ENCODE measurements at regions not wholly inside any gene's neighbourhood (a gene's known extent, or its start where the extent isn't known, plus 50 kb on each side); places are given as distances from the start of the nearest gene placed in this dataset.

GRCh38 chr12:13853471-13853870 lies 127.9 kb downstream of the GRIN2B start:
- in situ Hi-C loops (cut with MboI; ENCODE audit: low pct_unique_long_range_greater_than_20kb, low sequenced_read_pairs, unreplicated experiment), result loop anchor here (25.0 kb wide), 1 partner anchor 309 kb away; no protein-coding TSS in a partner anchor
- TF ChIP-seq CTCF (IDR thresholded peaks at IDR 0.05; ENCODE audit: extremely low read depth, insufficient read depth, missing control alignments), result no peak
- DNase-seq (ENCODE audit: low spot score), result no peak

GRCh38 chr12:13851828-13852227 lies 129.6 kb downstream of the GRIN2B start:
- TF ChIP-seq CTCF (IDR thresholded peaks at IDR 0.05; ENCODE audit: extremely low read depth, insufficient read depth, missing control alignments), result no peak
- in situ Hi-C loops (cut with MboI; ENCODE audit: low pct_unique_long_range_greater_than_20kb, low sequenced_read_pairs, unreplicated experiment), result loop anchor here (25.0 kb wide), 1 partner anchor 310 kb away; no protein-coding TSS in a partner anchor
- DNase-seq (ENCODE audit: low spot score), result no peak

- in situ Hi-C loops (cut with MboI; ENCODE audit: low pct_unique_long_range_greater_than_20kb, low sequenced_read_pairs, unreplicated experiment), result no loop called here
- TF ChIP-seq CTCF (IDR thresholded peaks at IDR 0.05; ENCODE audit: extremely low read depth, insufficient read depth, missing control alignments), result no peak
Measured at GRCh38 chr12:13849456-13849855, 131.9 kb downstream of the GRIN2B start.

GRCh38 chr12:13843841-13844240 lies 137.6 kb downstream of the GRIN2B start:
- DNase-seq (ENCODE audit: low spot score), result no peak
- in situ Hi-C loops (cut with MboI; ENCODE audit: low pct_unique_long_range_greater_than_20kb, low sequenced_read_pairs, unreplicated experiment), result no loop called here
- TF ChIP-seq CTCF (IDR thresholded peaks at IDR 0.05; ENCODE audit: extremely low read depth, insufficient read depth, missing control alignments), result no peak

More at GRCh38 chr12:13849456-13849855, 131.9 kb downstream of the GRIN2B start:
- DNase-seq (ENCODE audit: low spot score), result no peak

- TF ChIP-seq CTCF (IDR thresholded peaks at IDR 0.05; ENCODE audit: extremely low read depth, insufficient read depth, missing control alignments), result no peak
- DNase-seq (ENCODE audit: low spot score), result no peak
- in situ Hi-C loops (cut with MboI; ENCODE audit: low pct_unique_long_range_greater_than_20kb, low sequenced_read_pairs, unreplicated experiment), result no loop called here
Measured at GRCh38 chr12:13841358-13841757, 140.0 kb downstream of the GRIN2B start.

GRCh38 chr12:13839365-13840336 lies 141.8 kb downstream of the GRIN2B start:
- in situ Hi-C loops (cut with MboI; ENCODE audit: low pct_unique_long_range_greater_than_20kb, low sequenced_read_pairs, unreplicated experiment), result no loop called here
- no peak for DNase-seq (ENCODE audit: low spot score)

More at GRCh38 chr12:13839365-13840336, 141.8 kb downstream of the GRIN2B start:
- TF ChIP-seq CTCF (IDR thresholded peaks at IDR 0.05; ENCODE audit: extremely low read depth, insufficient read depth, missing control alignments), result no peak

All from GM13977 (cell line).